Progenitor cell of endocrine pancreas (in vitro differentiated cells): ENCODE measurements at regions not wholly inside any gene's neighbourhood (a gene's known extent, or its start where the extent isn't known, plus 50 kb on each side); places are given as distances from the start of the nearest gene placed in this dataset.
A peak's percentile ranks its signal among the peaks of the same experiment; 100 is the strongest.

Experiments
- DNase-seq: peaks from one replicate; pipeline ENCODE4 v3.0.0; 2021; ENCODE audit warnings: low spot score; ENCODE audit not compliant: unreplicated experiment
- H3K27ac Mint-ChIP-seq: 2 replicates; pipeline ENCODE4 v1.8.0; 2021; ENCODE audit warnings: mild to moderate bottlenecking, moderate library complexity, mixed read lengths
- H3K27me3 Mint-ChIP-seq: 2 replicates; pipeline ENCODE4 v1.8.0; 2021; ENCODE audit warnings: mixed read lengths
- H3K36me3 Mint-ChIP-seq: 2 replicates; pipeline ENCODE4 v1.8.0; 2022; ENCODE audit warnings: mixed read lengths; ENCODE audit not compliant: insufficient read depth
- H3K4me1 Mint-ChIP-seq: 2 replicates; pipeline ENCODE4 v1.8.0; 2021; ENCODE audit warnings: low read depth, mixed read lengths
- H3K4me3 Mint-ChIP-seq: 2 replicates; pipeline ENCODE4 v1.8.0; 2021; ENCODE audit warnings: low read depth, mild to moderate bottlenecking, moderate library complexity, mixed read lengths
- H3K9me3 Mint-ChIP-seq: 2 replicates; pipeline ENCODE4 v1.8.0; 2021; ENCODE audit warnings: low read depth, mixed read lengths
- TF ChIP-seq, protein P1 (sequence below): fragments of 200-600 bp; sonication (generic); IDR thresholded peaks from one replicate; pipeline ENCODE4 v1.5.0; 2021; ENCODE audit warnings: antibody characterized with exemption, mild to moderate bottlenecking; ENCODE audit not compliant: unreplicated experiment

DNA sequence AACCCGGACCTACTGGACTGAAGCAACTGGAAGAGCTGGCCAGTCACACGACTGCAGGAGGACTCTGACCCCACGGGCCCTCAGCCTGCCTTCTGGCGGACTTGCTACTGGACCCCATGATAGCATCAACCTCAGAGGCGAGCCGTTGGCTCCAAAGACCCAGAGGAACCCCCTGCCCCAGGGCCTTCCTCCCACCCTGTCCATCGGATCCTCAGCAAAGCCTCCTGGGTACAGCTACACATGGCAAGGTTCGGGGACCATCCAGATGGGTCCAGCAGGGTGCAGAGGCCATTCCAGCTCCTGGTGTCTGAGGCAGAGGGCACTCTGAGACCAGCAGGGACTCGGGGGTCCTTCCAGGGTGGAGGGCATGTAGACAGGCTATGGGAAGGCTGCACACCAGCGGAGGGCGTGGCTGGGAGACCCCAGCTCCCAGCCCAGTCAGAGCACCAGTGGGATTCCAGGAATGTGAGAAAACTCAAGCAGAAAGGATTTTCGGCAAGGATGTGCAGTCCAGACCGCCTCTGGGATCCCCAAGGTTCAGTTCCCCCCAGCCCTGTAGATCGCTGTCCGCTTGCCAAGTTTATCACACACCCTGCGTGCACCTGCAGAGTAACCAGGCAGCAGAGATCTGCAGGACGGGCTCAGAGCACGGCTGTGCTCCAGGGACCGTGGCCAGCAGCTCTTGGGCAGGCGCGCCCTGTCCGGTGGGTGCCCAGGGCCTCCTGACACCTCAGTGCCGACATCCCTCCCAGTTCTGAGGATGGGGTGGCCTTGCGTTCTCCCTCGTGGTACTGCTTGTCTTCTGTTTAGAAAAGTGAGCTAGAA is 89.8 kb upstream of the PPP2R2D start:
- Mint-ChIP-seq H3K27ac (no peak overlapping the region), H3K4me3 (no peak overlapping the region), H3K4me1 (peaks cover 3% of the 10 kb centered on the region), H3K36me3 (no peaks in the 10 kb centered on the region), H3K27me3 (peaks cover 28% of the 10 kb centered on the region), H3K9me3 (no peaks in the 10 kb centered on the region)
- TF ChIP-seq, protein P1, sequence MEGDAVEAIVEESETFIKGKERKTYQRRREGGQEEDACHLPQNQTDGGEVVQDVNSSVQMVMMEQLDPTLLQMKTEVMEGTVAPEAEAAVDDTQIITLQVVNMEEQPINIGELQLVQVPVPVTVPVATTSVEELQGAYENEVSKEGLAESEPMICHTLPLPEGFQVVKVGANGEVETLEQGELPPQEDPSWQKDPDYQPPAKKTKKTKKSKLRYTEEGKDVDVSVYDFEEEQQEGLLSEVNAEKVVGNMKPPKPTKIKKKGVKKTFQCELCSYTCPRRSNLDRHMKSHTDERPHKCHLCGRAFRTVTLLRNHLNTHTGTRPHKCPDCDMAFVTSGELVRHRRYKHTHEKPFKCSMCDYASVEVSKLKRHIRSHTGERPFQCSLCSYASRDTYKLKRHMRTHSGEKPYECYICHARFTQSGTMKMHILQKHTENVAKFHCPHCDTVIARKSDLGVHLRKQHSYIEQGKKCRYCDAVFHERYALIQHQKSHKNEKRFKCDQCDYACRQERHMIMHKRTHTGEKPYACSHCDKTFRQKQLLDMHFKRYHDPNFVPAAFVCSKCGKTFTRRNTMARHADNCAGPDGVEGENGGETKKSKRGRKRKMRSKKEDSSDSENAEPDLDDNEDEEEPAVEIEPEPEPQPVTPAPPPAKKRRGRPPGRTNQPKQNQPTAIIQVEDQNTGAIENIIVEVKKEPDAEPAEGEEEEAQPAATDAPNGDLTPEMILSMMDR, result no peak
- peak; percentile 3 for DNase-seq

DNA sequence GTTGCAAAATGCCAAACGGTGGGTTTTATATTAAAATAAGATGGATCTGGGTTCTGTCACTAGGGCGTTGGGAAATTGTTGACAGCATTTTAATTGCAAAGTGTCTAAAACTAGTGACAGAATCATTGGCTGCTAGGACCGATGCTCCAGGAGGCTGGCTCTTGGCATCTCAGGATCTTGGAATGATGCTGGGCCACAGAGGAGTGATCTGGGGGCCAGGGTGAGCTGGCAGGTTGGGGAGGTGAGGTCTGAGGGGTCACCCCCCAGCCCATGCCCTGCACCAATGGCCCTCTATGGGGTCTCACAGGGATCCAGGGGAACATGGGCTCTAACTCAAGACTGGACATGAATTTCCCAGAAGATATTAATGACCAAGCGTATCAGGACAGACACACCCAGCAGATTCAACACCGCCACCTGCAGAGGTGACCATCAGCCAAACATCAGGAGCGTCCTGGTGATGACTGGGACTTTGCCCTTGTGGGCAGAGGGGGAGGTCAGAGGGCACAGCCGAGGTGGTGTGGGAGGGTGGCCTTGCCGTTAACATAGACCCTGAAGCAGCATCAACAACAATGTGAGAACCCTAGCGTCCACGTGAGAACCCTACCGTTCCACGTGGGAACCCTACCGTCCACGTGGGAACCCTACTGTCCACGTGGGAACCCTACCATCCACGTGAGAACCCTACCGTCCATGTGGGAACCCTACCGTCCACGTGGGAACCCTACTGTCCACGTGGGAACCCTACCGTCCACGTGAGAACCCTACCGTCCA is 89.0 kb upstream of the PPP2R2D start:
- DNase-seq, result peak; percentile 2
- TF ChIP-seq, protein P1, result no peak
- H3K4me1 Mint-ChIP-seq, result peaks cover 3% of the 10 kb centered on the region
- no peaks in the 10 kb centered on the region for H3K36me3 Mint-ChIP-seq
- no peaks in the 10 kb centered on the region for H3K9me3 Mint-ChIP-seq
- no peak overlapping the region for H3K27ac Mint-ChIP-seq
- H3K27me3 Mint-ChIP-seq, result peaks cover 29% of the 10 kb centered on the region
- H3K4me3 Mint-ChIP-seq, result no peak overlapping the region

DNA sequence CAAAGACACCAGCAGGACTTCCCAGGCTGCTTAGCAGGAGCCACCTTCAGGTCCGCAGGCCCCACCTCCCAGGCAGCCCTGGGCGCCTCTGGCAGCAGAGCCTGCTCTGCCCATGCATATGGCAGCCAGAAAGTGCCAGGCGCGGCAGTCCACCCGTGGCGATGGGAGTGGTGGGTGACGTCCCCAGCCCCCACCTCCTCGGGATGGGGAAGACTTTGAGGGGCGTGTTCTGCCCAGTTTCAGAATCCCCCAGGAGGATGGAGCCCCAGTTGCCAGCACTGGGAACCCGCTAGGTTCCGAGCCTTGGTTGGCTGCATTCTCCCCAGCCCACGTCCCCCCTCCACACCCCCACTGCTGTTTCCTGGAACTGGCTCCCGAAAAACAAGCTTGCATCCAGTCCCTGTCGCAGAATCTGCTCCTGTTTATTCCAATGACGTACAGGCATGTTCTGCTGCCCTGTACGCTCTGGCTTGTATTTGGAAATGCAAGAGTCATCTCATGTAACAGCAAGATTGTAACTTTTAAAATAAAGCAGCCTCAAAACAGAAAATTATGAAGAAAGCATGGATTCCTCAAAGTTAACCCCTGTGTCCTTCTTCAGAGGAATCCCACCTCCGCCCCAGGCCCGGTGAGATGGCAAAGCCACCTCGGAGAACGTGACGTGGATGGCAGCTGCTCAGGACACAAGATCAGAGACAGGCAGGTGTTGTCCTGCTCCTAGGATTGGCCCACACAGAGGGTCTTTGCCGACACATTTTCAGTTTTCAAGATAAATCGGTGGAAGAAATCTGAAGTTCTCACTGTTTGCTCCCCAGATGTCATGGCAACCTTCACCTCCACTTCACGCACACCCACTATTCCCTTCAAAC is 87.8 kb upstream of the PPP2R2D start:
- Mint-ChIP-seq H3K27me3 (peaks cover 39% of the 10 kb centered on the region), H3K9me3 (no peaks in the 10 kb centered on the region), H3K4me1 (peaks cover 3% of the 10 kb centered on the region), H3K36me3 (no peaks in the 10 kb centered on the region), H3K27ac (no peak overlapping the region), H3K4me3 (no peak overlapping the region)
- peak; percentile 5 for DNase-seq
- TF ChIP-seq, protein P1, result no peak

DNA sequence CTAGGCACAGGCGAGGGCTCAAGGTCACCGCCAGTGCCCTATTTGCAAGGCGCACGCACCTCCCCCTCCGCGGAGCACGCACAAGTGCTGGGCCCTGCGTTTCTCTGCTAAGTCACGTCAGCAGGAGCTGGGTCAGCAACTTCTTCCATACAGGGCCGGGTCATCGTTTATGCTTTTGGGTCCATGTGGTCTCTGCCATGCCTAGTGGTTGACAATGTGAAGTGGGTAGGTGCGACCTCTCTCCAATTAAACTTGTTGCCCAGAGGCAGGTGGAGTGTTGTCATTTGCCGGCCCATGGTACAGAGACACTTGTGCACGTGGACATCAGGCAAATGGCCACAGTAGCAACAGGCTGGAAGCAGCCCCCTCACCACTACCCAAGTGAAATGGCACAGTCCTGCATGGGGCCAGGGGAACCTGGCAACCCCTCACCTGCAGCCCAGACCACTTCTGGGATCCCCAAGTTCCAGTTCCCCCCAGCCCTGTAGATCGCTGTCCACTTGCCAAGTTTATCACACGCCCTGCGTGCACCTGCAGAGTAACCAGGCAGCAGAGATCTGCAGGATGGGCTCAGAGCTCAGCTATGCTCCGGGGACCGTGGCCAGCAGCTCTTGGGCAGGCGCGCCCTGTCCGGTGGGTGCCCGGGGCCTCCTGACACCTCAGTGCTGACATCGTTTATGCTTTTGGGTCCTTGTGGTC is 86.1 kb upstream of the PPP2R2D start:
- Mint-ChIP-seq H3K9me3 (no peaks in the 10 kb centered on the region), H3K36me3 (no peaks in the 10 kb centered on the region), H3K27me3 (peaks cover 29% of the 10 kb centered on the region), H3K27ac (no peak overlapping the region), H3K4me1 (peaks cover 3% of the 10 kb centered on the region), H3K4me3 (no peak overlapping the region)
- TF ChIP-seq, protein P1, result no peak
- peak; percentile 7 for DNase-seq
